HCT116 (cell line): ENCODE measurements at regions not wholly inside any gene's neighbourhood (a gene's known extent, or its start where the extent isn't known, plus 50 kb on each side); places are given as distances from the start of the nearest gene placed in this dataset.

ENCODE experiments used
- CBX3 ChIP-seq: IDR thresholded peaks from 2 replicates; pipeline ENCODE4 v1.6.1; 2012; ENCODE audit warnings: low read depth
- EZH2 ChIP-seq: fragments of 200-600 bp; sonication (generic); IDR thresholded peaks from 2 replicates; pipeline ENCODE4 v1.6.1; 2017; ENCODE audit warnings: antibody characterized with exemption, mixed run types
- POLR2A ChIP-seq: IDR thresholded peaks from 2 replicates; pipeline ENCODE4 v1.7.0; 2011; ENCODE audit warnings: borderline replicate concordance; ENCODE audit not compliant: insufficient read depth, insufficient read length; ENCODE audit errors: extremely low read depth
- SP1 ChIP-seq: IDR thresholded peaks from 2 replicates; pipeline ENCODE4 v1.6.1; 2012; ENCODE audit warnings: low read depth
- TF ChIP-seq, protein P1 (sequence below), 3 experiments: fragments of 200-600 bp in 1 of 3; sonication (generic) in 1 of 3; IDR thresholded peaks in 2 of 3; conservative IDR thresholded peaks in 1 of 3; 2 replicates each; pipeline ENCODE4 v1.5.1; 2012 to 2017; ENCODE audit warnings: low read depth in 2 of 3, low read length in 2 of 3, antibody characterized with exemption in 1 of 3, borderline replicate concordance in 1 of 3, control low read depth in 1 of 3, mild to moderate bottlenecking in 1 of 3, mixed read lengths in 1 of 3, mixed run types in 1 of 3, moderate library complexity in 1 of 3; ENCODE audit not compliant: insufficient read depth in 1 of 3

DNA sequence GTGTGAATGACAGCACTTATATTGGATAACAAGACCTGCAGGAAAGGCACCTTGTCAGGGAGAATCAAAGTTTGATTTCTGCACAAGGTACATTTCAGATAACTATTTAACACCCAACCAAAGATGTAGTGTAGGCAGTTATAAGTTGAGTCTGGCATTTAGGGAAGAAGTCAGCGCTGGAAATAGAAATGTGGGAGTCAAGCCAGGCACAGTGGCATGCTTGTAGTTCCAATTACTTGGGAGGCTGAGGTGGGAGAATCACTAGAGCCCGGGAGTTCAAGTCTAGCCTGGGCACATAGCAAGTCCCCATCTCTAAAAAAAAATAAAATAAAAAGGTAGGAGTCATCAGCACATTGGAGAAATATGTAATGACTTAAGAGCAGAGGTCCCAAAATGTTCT, 295.1 kb downstream of the ZNF674 start:
- TF ChIP-seq, protein P1, sequence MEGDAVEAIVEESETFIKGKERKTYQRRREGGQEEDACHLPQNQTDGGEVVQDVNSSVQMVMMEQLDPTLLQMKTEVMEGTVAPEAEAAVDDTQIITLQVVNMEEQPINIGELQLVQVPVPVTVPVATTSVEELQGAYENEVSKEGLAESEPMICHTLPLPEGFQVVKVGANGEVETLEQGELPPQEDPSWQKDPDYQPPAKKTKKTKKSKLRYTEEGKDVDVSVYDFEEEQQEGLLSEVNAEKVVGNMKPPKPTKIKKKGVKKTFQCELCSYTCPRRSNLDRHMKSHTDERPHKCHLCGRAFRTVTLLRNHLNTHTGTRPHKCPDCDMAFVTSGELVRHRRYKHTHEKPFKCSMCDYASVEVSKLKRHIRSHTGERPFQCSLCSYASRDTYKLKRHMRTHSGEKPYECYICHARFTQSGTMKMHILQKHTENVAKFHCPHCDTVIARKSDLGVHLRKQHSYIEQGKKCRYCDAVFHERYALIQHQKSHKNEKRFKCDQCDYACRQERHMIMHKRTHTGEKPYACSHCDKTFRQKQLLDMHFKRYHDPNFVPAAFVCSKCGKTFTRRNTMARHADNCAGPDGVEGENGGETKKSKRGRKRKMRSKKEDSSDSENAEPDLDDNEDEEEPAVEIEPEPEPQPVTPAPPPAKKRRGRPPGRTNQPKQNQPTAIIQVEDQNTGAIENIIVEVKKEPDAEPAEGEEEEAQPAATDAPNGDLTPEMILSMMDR (IDR thresholded peaks at IDR 0.05 in 2 of 3, conservative IDR thresholded peaks at IDR 0.05 in 1 of 3; ENCODE audit: borderline replicate concordance in 1 of 3, insufficient read depth in 1 of 3, low read depth in 2 of 3, low read length in 2 of 3): no peak
- no peak for TF ChIP-seq POLR2A
- TF ChIP-seq EZH2: no peak
- TF ChIP-seq CBX3: no peak
- no peak for TF ChIP-seq SP1
